HG03457 (cell line): ENCODE measurements at regions not wholly inside any gene's neighbourhood (a gene's known extent, or its start where the extent isn't known, plus 50 kb on each side); places are given as distances from the start of the nearest gene placed in this dataset.

Source experiments
- ATAC-seq: cut with Tn5 transposase; IDR thresholded peaks from one replicate; pipeline ENCODE4 v1.9.1; 2021; ENCODE audit warnings: moderate number of reproducible peaks; ENCODE audit not compliant: unreplicated experiment

DNA sequence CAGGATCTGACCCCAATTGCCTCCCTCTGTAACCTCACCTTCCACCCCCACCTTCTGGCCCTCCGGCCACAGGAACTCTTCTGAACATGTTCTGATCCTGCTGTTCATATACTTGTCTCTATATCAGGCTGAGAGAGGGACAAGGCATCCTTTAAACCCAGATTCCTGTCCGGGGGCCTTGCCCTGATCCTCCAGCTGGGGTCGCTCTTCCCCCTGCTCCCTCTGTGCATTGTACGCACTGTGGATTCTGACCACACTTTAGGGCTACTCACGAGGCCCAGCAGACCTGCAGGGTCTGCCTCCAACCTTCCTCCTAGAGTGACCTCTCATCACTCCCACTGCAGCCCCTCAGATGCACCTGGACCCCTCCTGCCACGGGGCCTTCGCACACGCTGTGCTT, 269.3 kb downstream of the UQCRFS1 start:
- ATAC-seq = no peak

DNA sequence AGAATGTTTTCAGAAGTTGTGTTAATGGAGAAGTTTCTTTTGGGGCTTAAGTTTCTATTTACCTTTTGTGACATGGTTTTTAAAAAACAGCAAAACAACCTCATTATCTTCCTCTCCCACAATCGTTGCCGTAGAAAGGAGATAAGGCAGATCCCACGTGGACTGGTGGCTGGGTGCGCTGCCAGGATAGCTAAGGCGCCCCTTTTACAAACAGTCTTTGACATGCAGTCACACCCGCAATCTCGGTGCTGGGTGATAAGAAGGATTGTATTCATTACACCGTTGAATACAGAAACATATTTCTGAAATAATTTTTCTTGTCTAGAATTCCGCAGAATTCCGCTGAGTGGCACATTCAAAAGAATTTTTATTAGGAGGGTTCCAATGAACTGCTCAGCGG, 271.1 kb downstream of the UQCRFS1 start:
- no peak for ATAC-seq

DNA sequence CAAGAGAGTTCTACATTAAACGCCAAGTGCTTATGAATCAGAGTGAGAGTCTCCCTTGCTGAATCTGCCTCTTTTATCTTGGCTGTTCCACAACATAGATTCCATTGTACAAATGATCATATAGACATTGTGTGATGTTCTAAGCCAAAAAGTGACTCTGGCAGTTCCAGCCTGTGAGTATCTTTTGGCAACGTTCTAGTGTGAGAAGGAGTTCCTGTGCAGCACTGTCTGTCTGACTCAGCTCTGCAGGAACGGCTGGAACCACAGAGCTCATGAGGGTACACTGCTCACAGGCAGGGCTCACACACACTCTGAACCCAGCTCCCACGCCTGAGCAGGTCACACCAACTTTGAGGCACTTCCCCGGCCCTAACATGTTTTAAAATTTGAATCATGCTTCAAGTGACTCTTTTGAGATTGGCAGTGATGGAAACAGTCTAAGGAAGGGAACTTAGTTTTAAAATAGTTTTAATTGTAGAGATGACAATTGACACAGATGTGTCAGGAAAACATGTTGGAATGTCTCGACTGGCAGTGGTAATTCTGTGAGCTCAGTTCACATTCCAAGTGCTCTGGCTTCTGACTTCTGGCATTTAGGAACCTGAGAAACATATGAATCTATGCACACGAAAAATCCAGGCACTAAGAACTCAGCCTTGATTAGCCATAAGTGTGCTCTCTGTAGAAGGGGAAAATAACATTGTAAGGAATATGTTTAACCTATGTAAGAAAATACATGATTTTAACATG, 272.0 kb downstream of the UQCRFS1 start:
- no peak for ATAC-seq

DNA sequence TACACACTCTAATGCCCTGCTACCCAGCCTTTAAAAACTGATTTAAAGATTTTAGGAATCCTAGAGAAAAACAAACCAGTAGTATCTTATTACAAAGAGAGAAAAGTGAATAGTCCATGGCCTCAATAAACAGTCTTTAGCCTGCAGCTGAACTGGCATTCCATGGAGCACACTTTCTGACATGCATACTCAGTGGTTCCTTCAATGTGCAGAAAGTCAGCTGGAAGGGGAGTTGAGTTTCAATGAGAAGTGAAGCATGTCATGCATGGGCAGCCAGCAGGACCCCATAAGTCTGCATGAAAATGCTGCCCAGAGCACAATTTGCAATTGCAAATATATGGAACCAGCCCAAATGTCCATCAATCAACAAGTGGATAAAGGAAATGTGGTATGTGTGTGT, 273.7 kb downstream of the UQCRFS1 start:
- no peak for ATAC-seq

DNA sequence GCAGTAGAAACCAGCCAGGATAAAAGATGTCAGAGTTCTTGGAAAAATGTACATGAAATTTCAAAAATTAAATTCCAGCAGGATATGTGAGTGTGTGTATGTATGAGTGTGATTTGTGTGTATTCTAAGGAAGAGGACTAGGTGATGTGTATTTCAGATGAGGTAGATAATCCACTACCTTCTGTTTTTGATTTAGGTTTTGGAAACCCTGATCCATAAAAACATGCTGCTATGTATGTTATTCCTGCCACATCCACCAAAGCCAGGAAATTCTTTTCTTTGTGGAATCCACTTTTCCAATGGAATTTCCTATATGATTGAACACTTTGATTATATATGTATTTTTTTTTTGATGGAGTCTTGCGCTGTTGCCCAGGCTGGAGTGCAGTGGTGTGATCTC, 276.9 kb downstream of the UQCRFS1 start:
- no peak for ATAC-seq

DNA sequence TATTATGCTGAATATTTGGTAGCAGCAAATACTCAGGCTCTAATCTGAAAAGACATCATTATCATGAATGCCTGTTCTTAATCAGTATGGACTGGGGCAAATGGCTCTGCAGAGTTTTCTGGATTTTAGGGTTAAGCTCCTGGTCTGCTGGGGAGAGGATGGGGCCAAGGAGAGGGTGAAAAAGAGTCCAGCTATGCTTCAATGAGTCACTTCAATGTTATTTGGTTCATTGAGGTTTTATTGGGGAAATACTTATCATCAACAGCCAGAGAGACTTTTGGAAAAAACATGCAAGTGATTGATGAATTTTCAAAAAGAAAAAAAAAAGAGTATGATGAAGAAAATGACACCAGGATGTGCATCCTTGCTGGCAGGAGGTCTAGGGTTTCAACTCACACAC, 278.3 kb downstream of the UQCRFS1 start:
- no peak for ATAC-seq

DNA sequence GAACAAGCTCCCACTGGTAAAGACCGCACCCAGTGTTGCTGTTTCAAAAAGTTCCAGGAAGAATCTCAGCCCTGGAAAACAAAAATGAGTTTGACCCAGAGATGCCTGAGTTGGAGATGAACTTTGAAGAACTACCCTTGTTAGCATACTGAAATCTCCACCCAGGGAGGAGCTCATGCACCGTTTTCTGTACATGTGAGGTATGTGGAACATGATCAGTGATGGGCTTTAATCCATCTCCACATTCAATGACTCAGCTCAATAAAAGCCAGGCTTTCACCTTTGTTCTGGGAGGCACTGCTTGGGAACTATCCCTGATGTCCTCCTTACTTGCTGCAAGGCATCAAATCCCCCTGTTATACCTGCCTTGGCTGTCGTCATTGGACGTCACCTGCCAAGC, 279.9 kb downstream of the UQCRFS1 start:
- no peak for ATAC-seq

DNA sequence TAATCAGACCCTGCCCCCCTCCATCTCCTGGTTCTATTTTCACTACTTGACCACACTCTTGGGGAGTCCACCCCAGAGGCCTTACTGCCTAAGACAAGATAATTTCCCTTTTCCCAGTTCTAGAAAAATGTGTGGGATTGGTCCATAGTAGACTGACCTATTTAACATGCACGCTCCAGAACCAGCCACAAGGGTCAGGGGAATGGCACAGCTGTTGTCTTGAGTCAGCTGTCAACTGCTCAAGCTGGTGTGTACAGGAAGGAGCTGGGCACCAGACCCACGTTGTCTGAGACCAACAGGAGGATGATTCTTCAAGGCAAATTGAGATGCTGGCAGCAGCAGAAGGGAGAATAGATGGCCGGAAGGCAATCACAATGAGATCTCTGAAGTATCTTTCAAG, 280.5 kb downstream of the UQCRFS1 start:
- no peak for ATAC-seq

DNA sequence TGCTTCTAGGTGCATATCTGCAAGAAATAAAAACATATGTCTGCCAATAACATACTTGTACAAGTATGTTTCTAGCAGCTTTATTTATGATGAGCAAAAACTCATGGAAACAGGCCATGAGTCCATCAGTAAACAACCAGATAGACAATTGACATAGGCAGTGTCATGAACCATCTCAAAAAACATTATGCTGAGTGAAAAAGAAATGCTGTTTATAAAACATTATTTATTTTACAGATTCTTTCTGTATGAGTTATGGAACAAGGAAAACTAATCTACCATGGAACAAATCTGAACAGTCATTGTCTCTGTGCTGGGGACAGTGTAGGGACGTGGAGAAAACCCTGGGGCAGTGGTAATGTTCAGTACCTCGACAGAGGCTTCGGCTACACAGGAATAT, 283.9 kb downstream of the UQCRFS1 start:
- no peak for ATAC-seq

DNA sequence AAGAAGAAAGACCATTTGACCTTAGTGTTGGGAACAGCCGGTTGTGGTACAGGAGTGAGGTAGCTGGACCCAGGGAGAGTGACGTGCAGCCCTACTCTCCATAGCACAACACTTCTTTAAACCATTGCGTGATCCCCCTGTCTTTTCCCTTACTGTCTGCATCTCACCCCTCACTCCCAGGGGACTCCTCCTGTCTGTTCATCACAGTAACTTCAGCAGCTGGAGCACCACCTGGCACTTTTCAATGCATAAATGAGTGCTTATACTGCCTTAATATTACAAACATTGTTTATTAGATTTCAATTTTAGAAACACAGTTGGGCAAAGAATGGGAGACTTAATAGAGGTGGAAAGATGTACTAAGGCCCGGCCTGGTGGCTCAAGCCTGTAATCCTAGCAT, 285.5 kb downstream of the UQCRFS1 start:
- ATAC-seq = no peak

DNA sequence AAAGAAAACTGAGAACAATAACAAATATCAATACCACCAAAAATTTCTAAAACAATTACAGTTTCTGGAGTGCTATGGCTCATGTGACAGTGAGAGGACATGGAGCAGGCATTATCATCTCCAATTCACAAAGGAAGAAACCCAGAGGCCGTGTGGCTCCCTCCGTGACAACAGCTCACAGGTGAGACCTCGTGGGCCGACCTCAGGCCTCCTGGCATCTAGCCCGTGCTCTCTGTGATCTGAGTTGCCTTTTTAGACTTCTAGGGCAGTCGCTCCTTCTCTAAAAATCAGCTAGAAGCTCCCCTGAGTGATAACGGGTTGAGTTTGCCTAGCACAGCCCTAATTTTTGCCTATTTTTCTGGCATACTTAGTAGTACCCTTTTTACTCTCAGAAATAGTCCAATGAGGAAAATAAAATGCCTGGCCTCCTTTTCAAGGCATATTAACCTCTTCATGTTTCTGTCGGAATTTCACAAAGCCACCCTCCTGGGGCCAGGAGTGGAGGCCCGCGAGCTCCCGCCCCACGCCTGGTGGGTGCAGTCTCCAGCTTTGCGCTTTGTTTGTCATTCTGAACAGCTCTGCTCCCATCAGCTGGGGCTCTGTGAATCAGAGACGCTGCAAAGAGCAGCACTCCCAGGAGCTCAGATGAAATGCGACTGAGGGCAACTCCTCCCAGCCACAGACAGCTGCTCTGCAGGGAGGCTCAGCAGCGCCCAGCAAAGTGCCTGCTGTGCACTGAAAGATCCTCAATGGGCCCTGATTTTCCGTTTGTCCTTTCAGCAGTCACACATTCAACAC, 292.5 kb downstream of the UQCRFS1 start:
- no peak for ATAC-seq

DNA sequence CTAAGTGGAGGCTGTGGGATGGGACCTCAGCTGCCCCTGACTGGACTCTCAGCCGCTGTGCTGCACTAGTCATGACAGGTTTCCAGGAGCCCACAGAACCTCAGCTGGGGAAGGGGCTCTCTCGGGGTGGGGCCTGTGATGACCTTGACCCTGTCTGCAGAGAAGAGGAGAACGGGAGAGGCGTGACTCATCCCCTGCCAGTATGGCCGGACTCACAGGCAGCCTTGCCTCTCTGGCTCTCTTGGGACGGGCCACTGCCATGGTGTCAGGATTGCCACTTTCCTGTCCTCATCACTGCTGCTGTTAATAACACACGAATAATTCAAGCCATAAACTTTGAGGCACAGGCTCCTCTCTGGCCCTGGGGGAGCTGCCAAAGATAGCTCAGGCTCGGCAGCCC, 295.3 kb downstream of the UQCRFS1 start:
- ATAC-seq = no peak

DNA sequence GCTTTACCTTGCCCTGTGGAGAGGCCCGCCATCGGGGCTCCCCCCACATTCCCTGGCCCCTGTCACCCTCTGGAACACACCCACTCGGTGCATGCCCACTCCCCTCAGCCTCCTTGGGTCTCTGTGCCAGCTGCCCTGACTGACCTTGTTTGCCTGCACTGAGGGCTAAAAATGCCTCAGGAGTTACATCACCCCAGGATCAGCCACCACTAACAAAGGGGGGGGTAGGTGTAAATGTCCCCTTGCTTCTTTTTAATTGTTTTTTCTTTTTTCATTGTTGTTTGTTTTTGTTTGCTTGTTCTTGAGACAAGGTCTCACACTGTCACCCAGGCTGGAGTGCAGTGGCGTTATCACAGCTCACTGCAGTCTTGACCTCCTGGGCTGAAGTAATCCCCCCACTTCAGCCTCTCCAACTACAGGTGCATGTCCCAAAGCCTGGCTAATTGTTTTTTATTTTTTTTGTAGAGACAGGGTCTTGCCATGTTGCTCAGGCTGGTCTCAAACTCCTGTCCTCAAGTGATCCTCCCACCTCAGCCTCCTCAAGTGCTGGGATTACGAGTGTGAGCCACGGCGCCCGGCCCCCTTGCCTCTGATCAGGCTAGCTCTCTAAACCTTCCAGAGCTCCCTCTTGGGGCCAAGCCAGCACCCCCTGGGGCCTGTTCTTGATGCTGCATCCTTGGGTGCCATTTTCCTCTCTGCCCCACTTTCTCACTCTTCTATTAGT, 297.1 kb downstream of the UQCRFS1 start:
- ATAC-seq = no peak

DNA sequence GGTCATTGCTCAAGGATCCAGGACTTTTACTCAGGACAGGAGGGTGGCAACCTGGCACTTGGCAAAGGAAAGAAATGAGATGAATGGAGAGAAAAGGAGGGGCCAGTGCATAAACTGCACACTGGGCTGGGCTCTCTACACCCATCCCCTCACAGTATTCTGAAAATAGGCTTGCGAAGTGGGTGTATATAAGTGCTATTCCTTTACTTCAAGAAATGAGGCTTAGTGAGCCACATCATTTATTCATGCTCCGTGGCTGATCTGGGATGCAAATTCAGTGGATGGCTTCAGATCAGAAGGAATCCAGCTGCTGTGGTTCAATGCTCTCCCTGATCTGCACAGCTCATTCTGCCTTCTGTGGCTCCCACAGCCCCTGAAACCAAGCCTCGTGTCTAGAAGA, 297.7 kb downstream of the UQCRFS1 start:
- ATAC-seq = no peak

DNA sequence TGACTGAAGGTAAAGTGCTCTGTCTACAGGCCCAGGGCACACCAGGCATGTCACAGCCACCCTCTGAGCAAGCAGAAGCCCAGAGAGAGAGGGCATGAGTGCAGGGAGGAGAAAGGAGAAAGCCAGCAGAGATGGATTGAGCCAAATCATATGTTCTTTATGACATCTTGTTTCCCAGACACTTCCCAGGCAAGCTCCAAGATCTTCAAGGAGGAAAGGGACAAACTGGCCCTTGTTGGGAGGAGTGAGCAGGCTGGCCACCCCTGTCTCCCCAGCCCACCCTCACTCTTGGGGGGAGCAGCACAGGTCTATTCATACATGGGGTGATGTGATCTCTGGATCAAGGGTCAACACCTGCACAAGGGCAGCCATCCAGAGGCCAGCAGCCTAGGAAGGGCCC, 298.8 kb downstream of the UQCRFS1 start:
- no peak for ATAC-seq

DNA sequence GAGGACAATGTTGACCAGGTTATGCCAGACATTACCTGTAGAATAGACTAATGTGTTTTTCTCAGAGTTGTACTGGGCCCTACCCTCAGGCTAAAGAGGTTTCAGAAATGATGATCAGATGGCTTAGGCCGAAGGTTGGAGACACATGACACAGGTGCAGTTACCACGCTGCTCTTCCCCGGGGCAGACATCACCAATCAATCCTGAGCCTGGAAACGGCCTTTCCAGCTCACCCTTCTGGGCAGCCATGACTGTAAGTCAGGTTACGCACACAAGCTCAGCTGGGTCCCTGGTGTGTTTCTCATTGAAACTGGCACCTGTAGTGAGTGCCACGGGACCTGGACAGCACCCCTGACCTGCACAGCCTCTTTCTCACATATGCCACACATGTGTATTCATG, 299.3 kb downstream of the UQCRFS1 start:
- ATAC-seq = no peak

DNA sequence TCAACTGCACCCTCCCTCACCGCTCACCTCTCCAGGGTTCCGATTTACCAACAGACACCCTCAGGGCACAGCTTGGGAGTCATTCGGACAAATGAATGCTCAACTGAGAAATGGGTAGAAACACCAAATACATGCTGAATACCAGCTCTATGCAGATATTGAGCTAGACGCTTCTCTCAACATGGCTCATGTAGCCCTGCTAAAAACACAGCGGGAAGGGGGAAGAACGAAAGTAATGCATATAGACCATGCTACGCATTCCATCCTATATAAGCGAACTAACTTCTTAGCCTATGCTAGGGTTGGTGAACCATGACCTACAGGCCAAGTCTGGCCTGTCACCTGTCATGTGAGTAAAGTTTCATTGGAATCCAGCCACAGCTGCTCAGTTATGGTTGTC, 304.0 kb downstream of the UQCRFS1 start:
- ATAC-seq = no peak

DNA sequence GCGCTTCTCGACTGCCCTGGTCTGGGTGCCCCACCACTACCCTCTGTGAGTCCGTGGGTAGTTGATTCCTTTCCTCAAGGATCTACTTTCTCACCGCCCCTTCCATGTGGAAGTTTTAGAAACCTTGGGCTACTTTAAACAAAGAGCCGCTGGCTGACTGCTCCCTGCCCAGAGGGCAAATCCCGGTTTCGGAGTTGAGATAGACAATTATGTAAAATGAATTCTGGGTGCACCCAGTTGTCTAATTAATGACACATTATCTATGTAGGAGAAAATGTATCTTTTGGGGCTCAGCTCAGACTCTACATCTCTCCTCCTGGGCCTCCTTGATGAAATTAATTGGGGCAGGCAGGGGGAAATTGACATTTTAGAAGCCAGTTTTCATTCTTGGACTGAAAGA, 305.4 kb downstream of the UQCRFS1 start:
- ATAC-seq = no peak

DNA sequence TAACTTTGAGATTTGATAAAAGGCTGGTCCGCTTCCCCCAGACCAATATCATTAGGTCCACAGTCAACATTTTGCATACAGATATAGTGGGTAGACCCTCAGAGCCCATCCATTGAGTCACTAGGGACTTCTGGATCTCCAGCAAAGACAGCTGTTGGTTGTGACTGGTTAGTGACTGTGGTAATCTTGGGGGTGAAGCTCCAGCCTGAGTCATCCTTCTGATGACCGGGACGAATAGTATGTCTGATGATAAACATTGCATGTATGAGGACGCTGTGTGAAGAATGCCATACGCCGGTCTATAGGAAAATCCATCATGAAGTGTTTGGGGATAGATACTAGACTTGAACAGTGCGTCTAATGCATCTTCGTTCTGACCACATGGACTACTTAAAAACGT, 307.0 kb downstream of the UQCRFS1 start:
- no peak for ATAC-seq

DNA sequence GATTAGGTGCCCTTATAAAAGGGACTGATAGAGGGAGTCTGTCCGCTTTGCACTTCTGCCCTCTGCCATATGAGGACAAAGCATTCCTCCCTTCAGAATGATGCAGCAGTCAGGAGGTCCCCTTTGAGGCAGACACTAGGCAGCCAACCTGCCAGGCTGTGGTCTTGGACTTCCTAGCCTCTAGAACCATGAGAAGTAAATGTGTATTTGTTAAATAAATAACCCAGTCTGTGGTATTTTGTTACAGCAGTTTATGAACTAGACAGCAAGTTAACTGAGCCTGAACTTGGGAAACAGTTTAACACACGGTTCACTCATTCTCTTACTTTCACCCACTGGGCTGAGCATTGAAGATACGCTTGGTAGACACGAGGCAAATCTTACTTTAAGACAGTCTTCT, 313.2 kb downstream of the UQCRFS1 start:
- ATAC-seq = no peak

DNA sequence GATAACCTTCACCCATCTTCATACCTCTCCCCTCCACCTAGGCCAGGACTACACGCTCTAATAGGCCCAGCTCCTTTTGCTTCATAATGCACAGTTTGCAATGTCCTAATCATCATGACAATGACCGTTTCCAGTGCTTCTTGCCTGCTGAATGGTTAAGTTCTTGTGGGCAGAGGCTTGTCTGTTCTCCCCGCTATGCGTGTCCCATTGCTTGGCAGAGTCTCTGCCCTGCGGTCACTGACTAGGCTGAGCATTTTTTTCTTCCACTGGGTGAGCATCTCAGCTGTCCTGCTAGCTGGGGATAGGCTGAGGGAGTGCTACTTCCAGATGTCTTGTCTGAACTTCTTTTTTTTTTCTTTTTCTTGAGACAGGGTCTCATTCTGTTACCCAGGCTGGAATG, 314.7 kb downstream of the UQCRFS1 start:
- no peak for ATAC-seq
